CD1c-positive myeloid dendritic cell (primary cell): ENCODE measurements at regions not wholly inside any gene's neighbourhood (a gene's known extent, or its start where the extent isn't known, plus 50 kb on each side); places are given as distances from the start of the nearest gene placed in this dataset.

Experiments
- DNase-seq: peaks from one replicate; pipeline ENCODE4 v3.0.0-alpha.2; 2016; ENCODE audit errors: extremely low spot score

GRCh38 chr13:50104493-50104892 is 89.2 kb downstream of the KCNRG start:
- no peak for DNase-seq

GRCh38 chr13:50106559-50106958 is 91.3 kb downstream of the KCNRG start:
- DNase-seq = peak; percentile 59

DNA sequence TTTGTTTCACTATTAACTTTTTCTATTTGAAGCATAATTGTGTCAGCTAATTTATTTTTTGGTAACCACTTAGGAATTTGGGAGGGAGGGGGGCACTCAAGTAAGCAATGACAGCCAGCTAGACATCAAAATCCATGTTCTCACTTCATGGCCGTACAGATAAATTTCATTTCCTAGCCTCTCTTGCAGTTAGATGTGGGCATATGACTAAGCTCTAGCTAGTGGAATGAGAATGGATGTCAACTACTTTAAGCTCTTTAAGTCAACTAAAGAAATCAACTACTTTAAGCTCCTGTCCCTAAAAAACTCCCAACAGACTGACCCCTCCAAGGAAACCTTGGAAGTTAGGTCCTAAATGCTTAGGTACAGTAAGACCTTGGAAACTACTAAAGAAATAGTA is 92.0 kb downstream of the KCNRG start:
- no peak for DNase-seq

- DNase-seq = peak; percentile 11
Observed at GRCh38 chr13:50114961-50115360, 99.7 kb downstream of the KCNRG start.

GRCh38 chr13:50115695-50116094 is 100.5 kb downstream of the KCNRG start:
- DNase-seq = no peak

DNA sequence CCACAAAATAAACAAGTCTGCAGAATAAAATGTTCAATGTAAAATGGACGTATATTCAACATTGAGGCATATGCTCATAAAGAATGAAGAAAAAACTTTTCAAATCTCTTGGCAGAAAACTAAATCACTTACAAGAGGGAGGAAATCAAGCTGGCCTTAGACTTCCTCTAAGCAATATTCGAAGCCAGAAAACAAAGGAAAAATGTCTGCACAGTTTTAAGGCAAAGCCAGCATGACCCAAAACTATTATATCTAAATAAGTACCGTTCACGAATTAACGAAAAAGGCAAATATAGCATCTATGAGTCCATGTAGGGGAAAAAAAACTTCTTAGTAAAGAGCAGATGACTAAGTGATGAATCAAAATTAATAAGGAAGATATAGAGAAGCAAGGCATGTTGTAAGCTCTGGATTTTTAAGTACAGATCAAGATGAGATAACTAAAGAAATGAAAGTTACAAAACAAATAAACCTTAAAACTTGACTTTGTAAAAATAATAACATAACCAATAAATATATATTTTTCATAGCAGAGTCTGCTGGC is 101.3 kb downstream of the KCNRG start:
- DNase-seq = peak; percentile 44

- DNase-seq = no peak
Observed at GRCh38 chr13:50119591-50119990, 104.3 kb downstream of the KCNRG start.

GRCh38 chr13:50122455-50122854 is 107.2 kb downstream of the KCNRG start:
- DNase-seq = peak; percentile 66

DNA sequence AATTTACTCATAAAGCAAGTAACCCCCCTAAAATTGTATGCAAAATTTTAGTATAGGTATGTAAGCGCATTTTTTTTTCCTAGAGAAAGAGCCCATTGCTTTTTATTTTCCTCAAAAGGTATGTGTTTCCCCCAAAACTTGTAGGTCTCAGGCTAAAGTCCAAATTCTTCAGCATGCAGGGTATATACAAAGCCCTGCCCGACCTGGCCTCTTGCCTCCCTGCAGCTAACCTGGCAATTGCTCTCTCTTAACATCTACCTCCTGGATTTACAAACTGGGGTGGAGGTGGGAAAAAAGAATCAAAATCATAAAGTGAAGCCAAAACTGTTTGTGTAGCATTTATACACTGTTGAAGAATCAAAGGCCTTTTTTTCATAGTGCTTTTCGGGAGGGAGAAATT is 107.8 kb downstream of the KCNRG start:
- DNase-seq = no peak

DNA sequence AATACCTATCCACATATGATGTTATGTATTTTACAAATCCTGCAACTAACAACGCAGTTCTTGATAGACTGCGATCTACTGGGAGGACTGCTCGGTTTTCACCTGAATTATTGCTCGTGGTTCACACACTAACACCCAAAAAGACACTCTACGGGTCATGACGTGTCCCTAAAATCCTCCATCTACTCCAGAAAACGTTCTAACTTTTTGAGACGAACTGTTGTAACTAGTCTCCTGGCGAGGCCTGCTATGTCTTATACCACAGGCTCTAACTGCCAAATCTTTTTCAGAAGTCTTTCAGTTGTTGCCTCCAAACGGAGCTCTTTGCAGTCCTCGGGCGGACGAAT is 108.2 kb downstream of the KCNRG start:
- DNase-seq = no peak

- peak; percentile 97 for DNase-seq
Observed at GRCh38 chr13:50123862-50124535, 108.8 kb downstream of the KCNRG start.

DNA sequence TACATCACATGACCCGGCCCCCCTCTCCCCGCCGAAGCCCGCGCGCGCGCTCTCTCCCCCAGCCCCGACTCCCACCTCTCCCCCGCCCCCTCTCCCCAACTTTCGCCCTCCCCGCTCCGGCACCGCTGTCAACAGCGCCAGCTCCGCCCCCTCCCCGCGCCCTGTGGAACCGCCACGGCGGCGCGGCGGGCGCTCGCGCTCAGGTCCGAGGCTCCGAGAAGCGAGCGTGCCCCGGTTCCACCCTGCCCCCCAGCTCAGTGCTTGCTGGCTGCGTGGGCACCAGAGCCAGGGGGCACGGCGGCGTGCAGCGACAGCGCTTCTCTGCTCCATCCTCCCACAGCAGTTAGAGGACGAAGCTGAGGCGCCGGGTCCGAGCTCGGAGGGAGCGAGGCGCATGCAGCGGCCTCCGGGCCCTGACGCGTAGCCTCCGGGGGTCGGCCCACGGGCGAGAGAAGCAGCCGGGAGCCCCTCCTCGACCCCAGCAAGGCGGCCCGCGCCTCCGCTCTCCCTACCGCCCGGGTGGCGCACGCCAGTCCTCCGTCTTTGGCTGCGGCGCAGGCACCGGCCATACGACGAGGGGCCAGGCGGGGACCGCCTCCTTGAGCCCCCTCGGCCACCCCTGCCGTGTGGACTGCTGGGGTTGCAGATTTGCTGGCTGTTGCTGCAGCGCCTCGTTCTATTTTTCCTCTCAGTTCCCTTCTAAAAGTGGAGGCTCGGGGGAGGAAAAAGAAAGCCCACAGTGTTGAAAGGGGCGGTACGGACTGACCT is 109.5 kb downstream of the KCNRG start:
- peak; percentile 78 for DNase-seq

- no peak for DNase-seq
Observed at GRCh38 chr13:50125304-50125553, 110.0 kb downstream of the KCNRG start.

- DNase-seq = peak; percentile 97
Observed at GRCh38 chr13:50125554-50126262, 110.5 kb downstream of the KCNRG start.

DNA sequence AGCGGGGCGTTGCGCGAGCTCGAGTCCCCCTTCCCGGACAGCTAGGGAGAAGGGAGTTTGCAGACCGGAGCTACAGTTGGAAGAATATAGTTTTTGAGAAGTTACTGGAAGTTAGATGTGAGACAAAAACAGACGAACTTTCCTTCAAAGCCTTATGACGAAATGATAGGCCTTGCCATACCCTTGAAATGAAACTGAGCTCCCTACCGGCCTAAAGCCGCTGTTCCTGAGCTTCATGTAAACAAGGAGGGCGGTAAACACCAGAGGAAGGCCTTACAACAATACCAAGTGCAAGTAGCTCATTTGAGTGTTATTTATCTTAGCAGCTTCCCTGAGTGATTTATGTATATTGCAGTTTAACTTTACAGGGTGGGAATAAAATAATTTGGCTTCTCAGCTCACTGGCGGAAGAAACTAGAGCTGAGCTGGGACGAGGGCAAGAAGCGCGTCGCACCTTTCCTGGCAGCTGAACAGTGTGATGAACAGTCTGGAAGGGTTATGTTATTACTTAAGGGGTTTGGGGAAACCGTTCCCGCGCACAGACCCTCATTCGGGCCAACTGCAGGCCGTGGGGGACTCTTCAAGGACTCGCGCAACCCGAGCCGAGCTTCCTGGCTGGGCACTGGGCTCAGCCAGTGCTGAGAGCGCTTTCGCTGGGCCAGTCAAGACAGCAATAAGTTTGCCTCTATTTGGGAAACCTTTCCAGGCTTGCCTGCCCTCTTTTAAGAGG is 111.2 kb downstream of the KCNRG start:
- DNase-seq = peak; percentile 62

DNA sequence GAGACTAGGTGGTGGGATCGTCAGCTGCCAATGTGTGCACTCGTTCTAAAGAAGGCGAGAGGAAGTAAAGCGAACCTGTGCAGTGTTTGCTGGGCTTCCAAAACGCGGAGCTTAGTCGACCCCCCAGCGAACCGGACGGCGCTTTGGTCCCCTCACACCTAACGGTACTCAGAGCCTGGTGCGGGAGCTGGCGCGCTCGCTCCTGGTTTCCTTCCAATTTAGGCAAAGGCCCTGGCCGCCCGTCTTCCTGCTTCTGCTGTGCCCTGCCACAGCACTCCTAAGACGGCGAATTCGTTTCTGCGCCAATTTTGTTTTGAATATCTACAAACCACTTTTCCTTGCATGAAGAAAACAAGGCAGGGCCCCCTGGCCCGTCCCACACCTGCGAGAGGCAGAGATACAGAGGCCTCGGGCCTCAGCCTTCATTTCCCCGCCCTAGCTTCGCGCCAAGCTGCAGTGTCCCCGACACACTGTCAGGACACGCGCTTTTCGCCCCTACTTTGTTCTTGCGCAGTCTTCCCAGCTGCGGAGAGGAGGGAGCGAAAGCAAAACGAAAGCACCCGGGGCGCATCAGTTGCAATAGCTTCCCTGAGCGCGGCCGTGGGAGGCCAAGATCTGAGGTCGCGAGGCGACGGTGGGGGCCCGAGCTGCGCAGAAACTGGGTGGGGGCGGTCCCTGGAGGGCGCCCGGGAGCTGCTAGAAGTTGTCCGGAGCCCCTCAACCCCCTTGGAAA is 111.9 kb downstream of the KCNRG start:
- peak; percentile 74 for DNase-seq

DNA sequence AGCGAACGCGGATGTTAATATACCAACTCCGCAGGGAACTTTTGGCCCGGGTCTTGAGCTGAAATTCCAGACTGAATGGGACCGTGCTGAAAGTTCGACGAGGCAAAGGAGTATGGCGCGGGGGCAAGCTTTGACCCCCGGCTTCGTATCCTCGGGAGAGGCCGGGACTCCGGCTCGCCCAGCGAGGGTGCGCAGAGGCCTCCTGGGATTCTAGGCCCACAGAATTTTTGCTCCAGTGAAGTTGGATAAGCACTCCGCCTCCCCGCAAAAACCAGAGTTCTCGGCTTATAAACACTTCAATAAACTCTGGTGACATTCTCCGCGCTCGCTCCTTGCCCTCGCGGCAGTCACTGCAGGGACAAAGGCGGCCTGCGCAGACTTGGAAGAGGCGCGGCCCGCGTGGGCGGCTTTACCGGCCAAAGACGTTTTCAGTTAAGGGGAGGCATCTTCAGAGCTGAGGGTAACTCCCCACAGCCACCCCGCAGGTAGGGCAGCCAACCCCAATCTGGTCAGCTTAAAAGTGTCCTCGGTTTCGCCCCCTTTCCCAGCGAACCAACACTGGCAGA is 112.6 kb downstream of the KCNRG start:
- DNase-seq = no peak

- DNase-seq = no peak
Observed at GRCh38 chr13:50128428-50128931, 113.2 kb downstream of the KCNRG start.

GRCh38 chr13:50129081-50129705 is 113.9 kb downstream of the KCNRG start:
- peak; percentile 34 for DNase-seq

- DNase-seq = no peak
Observed at GRCh38 chr13:50129706-50130122, 114.5 kb downstream of the KCNRG start.
